Stimulated activated CD4-positive, alpha-beta T cell treated with anti-CD3 and anti-CD28 coated beads, Interleukin-2, amount 100 ng/mL, for 48 hours (primary cell): ENCODE measurements at regions not wholly inside any gene's neighbourhood (a gene's known extent, or its start where the extent isn't known, plus 50 kb on each side); places are given as distances from the start of the nearest gene placed in this dataset.
"Not testable (repeated sequence)": the region's sequence is repeated elsewhere in the genome, so short reads cannot be mapped to it uniquely, and the experiment has no call there.

ENCODE experiments used
- DNase-seq, 2 donors: peaks; one replicate each; pipeline ENCODE4 v3.0.0-alpha.2; 2020

- no peak for DNase-seq
These were observed 148.3 kb downstream of the FOXB1 start for GRCh38 chr15:60152386-60152785.

GRCh38 chr15:60154764-60155325, 150.7 kb downstream of the FOXB1 start:
- DNase-seq, result no peak

- no peak for DNase-seq
These were observed 151.6 kb downstream of the FOXB1 start for GRCh38 chr15:60155661-60156060.

- DNase-seq, result no peak
These were observed 156.8 kb downstream of the FOXB1 start for GRCh38 chr15:60160909-60161308.

- no peak for DNase-seq
These were observed 157.6 kb downstream of the FOXB1 start for GRCh38 chr15:60161704-60162103.

- DNase-seq, result no peak
These were observed 158.3 kb downstream of the FOXB1 start for GRCh38 chr15:60162251-60162967.

GRCh38 chr15:60162968-60163355, 158.9 kb downstream of the FOXB1 start:
- DNase-seq, result no peak

- no peak for DNase-seq
These were observed 161.0 kb downstream of the FOXB1 start for GRCh38 chr15:60165111-60165510.

- no peak for DNase-seq
These were observed 168.0 kb downstream of the FOXB1 start for GRCh38 chr15:60172143-60172542.

- no peak for DNase-seq
These were observed 175.8 kb downstream of the FOXB1 start for GRCh38 chr15:60179786-60180391.

- not testable (repeated sequence) for DNase-seq
These were observed 177.8 kb downstream of the FOXB1 start for GRCh38 chr15:60181957-60182356.

- no peak for DNase-seq
These were observed 179.3 kb downstream of the FOXB1 start for GRCh38 chr15:60183366-60183765.

- no peak for DNase-seq
These were observed 180.5 kb downstream of the FOXB1 start for GRCh38 chr15:60184579-60184978.

- DNase-seq, result no peak
These were observed 186.9 kb downstream of the FOXB1 start for GRCh38 chr15:60191016-60191415.

GRCh38 chr15:60191821-60192220, 187.7 kb downstream of the FOXB1 start:
- no peak for DNase-seq

GRCh38 chr15:60195611-60196010, 191.5 kb downstream of the FOXB1 start:
- DNase-seq, result no peak

GRCh38 chr15:60204131-60204885, 193.5 kb downstream of the ANXA2 start:
- no peak for DNase-seq

GRCh38 chr15:60208709-60209108, 189.1 kb downstream of the ANXA2 start:
- no peak for DNase-seq

GRCh38 chr15:60212536-60212935, 185.2 kb downstream of the ANXA2 start:
- no peak for DNase-seq

GRCh38 chr15:60213377-60214000, 184.3 kb downstream of the ANXA2 start:
- no peak for DNase-seq

- DNase-seq, result no peak
These were observed 183.6 kb downstream of the ANXA2 start for GRCh38 chr15:60214201-60214600.

- no peak for DNase-seq
These were observed 182.4 kb downstream of the ANXA2 start for GRCh38 chr15:60215225-60215963.

- DNase-seq, result no peak
These were observed 180.6 kb downstream of the ANXA2 start for GRCh38 chr15:60217161-60217560.
